WTC11 (cell line): ENCODE measurements at regions not wholly inside any gene's neighbourhood (a gene's known extent, or its start where the extent isn't known, plus 50 kb on each side); places are given as distances from the start of the nearest gene placed in this dataset.

Experiments
- ATAC-seq: fragments of 200-7000 bp; cut with Tn5 transposase; 2 replicates; pipeline ENCODE4 v1.10.0; 2021; ENCODE audit warnings: mild to moderate bottlenecking, moderate library complexity
- CTCF ChIA-PET: fragments of 300-600 bp; sonication (Branson Sonifier 250); formaldehyde crosslinking; loops from one replicate; lab custom pipeline; 2021; ENCODE audit warnings: antibody characterized with exemption; lab: Charles Lee
- POLR2A ChIA-PET: fragments of 350-600 bp; sonication (Branson Sonifier 250); formaldehyde crosslinking; loops from one replicate; lab custom pipeline; 2021; ENCODE audit warnings: antibody characterized with exemption; lab: Charles Lee
- DNase-seq: peaks from one replicate; pipeline ENCODE4 v3.0.0; 2021; ENCODE audit warnings: low spot score
- H3K27ac Mint-ChIP-seq: 2 replicates; pipeline ENCODE4 v1.8.0; 2021; ENCODE audit warnings: mixed read lengths
- H3K27me3 Mint-ChIP-seq: 2 replicates; pipeline ENCODE4 v1.8.0; 2021; ENCODE audit warnings: low read depth, mild to moderate bottlenecking, moderate library complexity, mixed read lengths
- H3K36me3 Mint-ChIP-seq: 2 replicates; pipeline ENCODE4 v1.8.0; 2021; ENCODE audit warnings: mixed read lengths
- H3K4me1 Mint-ChIP-seq: 2 replicates; pipeline ENCODE4 v1.8.0; 2022; ENCODE audit warnings: mixed read lengths
- H3K4me3 Mint-ChIP-seq: 2 replicates; pipeline ENCODE4 v1.8.0; 2021; ENCODE audit warnings: mild to moderate bottlenecking, moderate library complexity, mixed read lengths
- H3K9me3 Mint-ChIP-seq: 2 replicates; pipeline ENCODE4 v1.8.0; 2021; ENCODE audit warnings: mixed read lengths
- E2F5 ChIP-seq: sonication (generic); formaldehyde crosslinking; IDR thresholded peaks from 2 replicates; pipeline ENCODE4 v1.8.1; 2022; ENCODE audit warnings: mild to moderate bottlenecking, moderate library complexity, missing genetic modification reagents
- FOXP1 ChIP-seq: sonication (generic); formaldehyde crosslinking; IDR thresholded peaks from 2 replicates; pipeline ENCODE4 v1.8.0; 2022; ENCODE audit warnings: missing genetic modification reagents, mild to moderate bottlenecking, moderate library complexity, borderline replicate concordance
- IRF2 ChIP-seq: sonication (generic); formaldehyde crosslinking; IDR thresholded peaks from 2 replicates; pipeline ENCODE4 v1.8.0; 2022; ENCODE audit warnings: low read depth, missing genetic modification reagents, borderline replicate concordance
- KAT7 ChIP-seq: sonication (generic); formaldehyde crosslinking; IDR thresholded peaks from 2 replicates; pipeline ENCODE4 v1.8.1; 2023; ENCODE audit warnings: missing genetic modification reagents, mild to moderate bottlenecking, borderline replicate concordance
- NFYB ChIP-seq: sonication (generic); formaldehyde crosslinking; conservative IDR thresholded peaks from 2 replicates; pipeline ENCODE4 v1.8.0; 2022; ENCODE audit warnings: low read depth, missing genetic modification reagents
- NR1H2 ChIP-seq: sonication (generic); formaldehyde crosslinking; IDR thresholded peaks from 2 replicates; pipeline ENCODE4 v1.9.0; 2021; ENCODE audit warnings: mild to moderate bottlenecking, moderate library complexity, missing genetic modification reagents
- PRDM15 ChIP-seq: sonication (generic); formaldehyde crosslinking; IDR thresholded peaks from 2 replicates; pipeline ENCODE4 v1.8.0; 2022; ENCODE audit warnings: missing genetic modification reagents
- SMAD3 ChIP-seq: sonication (generic); formaldehyde crosslinking; IDR thresholded peaks from 2 replicates; pipeline ENCODE4 v1.8.0; 2022; ENCODE audit warnings: missing genetic modification reagents, mild to moderate bottlenecking, borderline replicate concordance
- SMAD4 ChIP-seq: sonication (generic); formaldehyde crosslinking; IDR thresholded peaks from 2 replicates; pipeline ENCODE4 v1.8.0; 2022; ENCODE audit warnings: mild to moderate bottlenecking, missing genetic modification reagents
- ZBTB21 ChIP-seq: sonication (generic); formaldehyde crosslinking; IDR thresholded peaks from 2 replicates; pipeline ENCODE4 v1.8.1; 2023; ENCODE audit warnings: mild to moderate bottlenecking, missing genetic modification reagents, borderline replicate concordance
- ZNF317 ChIP-seq: sonication (generic); formaldehyde crosslinking; IDR thresholded peaks from 2 replicates; pipeline ENCODE4 v1.8.1; 2023; ENCODE audit warnings: low read depth, mild to moderate bottlenecking, moderate library complexity, missing genetic modification reagents, borderline replicate concordance
- TF ChIP-seq, protein P1 (sequence below): sonication (generic); formaldehyde crosslinking; IDR thresholded peaks from 2 replicates; pipeline ENCODE4 v1.8.0; 2022; ENCODE audit warnings: mild to moderate bottlenecking, missing genetic modification reagents
- TF ChIP-seq, protein P2 (sequence below): sonication (generic); formaldehyde crosslinking; conservative IDR thresholded peaks from 2 replicates; pipeline ENCODE4 v1.8.1; 2023; ENCODE audit warnings: mild to moderate bottlenecking, low read depth, missing genetic modification reagents, moderate library complexity
- TF ChIP-seq, protein P3 (sequence below): sonication (generic); formaldehyde crosslinking; conservative IDR thresholded peaks from 2 replicates; pipeline ENCODE4 v1.8.1; 2022; ENCODE audit warnings: mild to moderate bottlenecking, missing genetic modification reagents
- TF ChIP-seq, protein P4 (sequence below): sonication (generic); formaldehyde crosslinking; IDR thresholded peaks from 2 replicates; pipeline ENCODE4 v1.8.1; 2023; ENCODE audit warnings: mild to moderate bottlenecking, missing genetic modification reagents, borderline replicate concordance
- TF ChIP-seq, protein P5 (sequence below): fragments of 250-450 bp; sonication (Bioruptor Pico); IDR thresholded peaks from 2 replicates; pipeline ENCODE4 v1.9.0; 2021; ENCODE audit warnings: mild to moderate bottlenecking, borderline replicate concordance

DNA sequence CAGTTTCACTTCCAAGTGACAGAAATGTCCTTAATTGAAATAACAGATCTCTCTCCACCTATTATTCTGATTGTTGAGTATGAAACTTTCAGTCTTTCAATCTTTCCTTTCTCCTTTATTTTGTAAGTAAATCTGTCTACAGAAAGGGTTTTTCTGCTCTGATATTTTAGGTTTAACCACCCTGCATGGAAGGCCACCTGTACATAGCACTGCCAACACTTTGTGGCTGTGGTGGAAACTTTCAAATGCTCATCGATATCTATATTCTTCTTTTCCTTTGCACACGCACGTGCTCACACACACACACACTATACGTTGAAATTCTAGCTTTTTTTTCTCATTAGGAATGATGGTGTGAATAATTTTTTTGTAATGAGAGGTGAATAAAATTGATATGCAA lies 1179.3 kb downstream of the KCNT2 start:
- ChIA-PET CTCF (no interaction called here), POLR2A (no interaction called here)
- TF ChIP-seq ZNF317 (no peak), PRDM15 (CRISPR knock-in tag) (no peak), IRF2 (CRISPR knock-in tag) (no peak), FOXP1 (CRISPR knock-in tag) (no peak), SMAD4 (no peak), ZBTB21 (CRISPR knock-in tag) (no peak), E2F5 (CRISPR knock-in tag) (no peak), KAT7 (CRISPR knock-in tag) (no peak), NR1H2 (CRISPR knock-in tag) (no peak), SMAD3 (no peak), NFYB (no peak)
- TF ChIP-seq, protein P1, sequence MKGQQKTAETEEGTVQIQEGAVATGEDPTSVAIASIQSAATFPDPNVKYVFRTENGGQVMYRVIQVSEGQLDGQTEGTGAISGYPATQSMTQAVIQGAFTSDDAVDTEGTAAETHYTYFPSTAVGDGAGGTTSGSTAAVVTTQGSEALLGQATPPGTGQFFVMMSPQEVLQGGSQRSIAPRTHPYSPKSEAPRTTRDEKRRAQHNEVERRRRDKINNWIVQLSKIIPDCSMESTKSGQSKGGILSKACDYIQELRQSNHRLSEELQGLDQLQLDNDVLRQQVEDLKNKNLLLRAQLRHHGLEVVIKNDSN (CRISPR knock-in tag), result no peak
- TF ChIP-seq, protein P2, sequence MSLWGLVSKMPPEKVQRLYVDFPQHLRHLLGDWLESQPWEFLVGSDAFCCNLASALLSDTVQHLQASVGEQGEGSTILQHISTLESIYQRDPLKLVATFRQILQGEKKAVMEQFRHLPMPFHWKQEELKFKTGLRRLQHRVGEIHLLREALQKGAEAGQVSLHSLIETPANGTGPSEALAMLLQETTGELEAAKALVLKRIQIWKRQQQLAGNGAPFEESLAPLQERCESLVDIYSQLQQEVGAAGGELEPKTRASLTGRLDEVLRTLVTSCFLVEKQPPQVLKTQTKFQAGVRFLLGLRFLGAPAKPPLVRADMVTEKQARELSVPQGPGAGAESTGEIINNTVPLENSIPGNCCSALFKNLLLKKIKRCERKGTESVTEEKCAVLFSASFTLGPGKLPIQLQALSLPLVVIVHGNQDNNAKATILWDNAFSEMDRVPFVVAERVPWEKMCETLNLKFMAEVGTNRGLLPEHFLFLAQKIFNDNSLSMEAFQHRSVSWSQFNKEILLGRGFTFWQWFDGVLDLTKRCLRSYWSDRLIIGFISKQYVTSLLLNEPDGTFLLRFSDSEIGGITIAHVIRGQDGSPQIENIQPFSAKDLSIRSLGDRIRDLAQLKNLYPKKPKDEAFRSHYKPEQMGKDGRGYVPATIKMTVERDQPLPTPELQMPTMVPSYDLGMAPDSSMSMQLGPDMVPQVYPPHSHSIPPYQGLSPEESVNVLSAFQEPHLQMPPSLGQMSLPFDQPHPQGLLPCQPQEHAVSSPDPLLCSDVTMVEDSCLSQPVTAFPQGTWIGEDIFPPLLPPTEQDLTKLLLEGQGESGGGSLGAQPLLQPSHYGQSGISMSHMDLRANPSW, result no peak
- TF ChIP-seq, protein P3, sequence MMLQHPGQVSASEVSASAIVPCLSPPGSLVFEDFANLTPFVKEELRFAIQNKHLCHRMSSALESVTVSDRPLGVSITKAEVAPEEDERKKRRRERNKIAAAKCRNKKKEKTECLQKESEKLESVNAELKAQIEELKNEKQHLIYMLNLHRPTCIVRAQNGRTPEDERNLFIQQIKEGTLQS (CRISPR knock-in tag), result no peak
- TF ChIP-seq, protein P4, sequence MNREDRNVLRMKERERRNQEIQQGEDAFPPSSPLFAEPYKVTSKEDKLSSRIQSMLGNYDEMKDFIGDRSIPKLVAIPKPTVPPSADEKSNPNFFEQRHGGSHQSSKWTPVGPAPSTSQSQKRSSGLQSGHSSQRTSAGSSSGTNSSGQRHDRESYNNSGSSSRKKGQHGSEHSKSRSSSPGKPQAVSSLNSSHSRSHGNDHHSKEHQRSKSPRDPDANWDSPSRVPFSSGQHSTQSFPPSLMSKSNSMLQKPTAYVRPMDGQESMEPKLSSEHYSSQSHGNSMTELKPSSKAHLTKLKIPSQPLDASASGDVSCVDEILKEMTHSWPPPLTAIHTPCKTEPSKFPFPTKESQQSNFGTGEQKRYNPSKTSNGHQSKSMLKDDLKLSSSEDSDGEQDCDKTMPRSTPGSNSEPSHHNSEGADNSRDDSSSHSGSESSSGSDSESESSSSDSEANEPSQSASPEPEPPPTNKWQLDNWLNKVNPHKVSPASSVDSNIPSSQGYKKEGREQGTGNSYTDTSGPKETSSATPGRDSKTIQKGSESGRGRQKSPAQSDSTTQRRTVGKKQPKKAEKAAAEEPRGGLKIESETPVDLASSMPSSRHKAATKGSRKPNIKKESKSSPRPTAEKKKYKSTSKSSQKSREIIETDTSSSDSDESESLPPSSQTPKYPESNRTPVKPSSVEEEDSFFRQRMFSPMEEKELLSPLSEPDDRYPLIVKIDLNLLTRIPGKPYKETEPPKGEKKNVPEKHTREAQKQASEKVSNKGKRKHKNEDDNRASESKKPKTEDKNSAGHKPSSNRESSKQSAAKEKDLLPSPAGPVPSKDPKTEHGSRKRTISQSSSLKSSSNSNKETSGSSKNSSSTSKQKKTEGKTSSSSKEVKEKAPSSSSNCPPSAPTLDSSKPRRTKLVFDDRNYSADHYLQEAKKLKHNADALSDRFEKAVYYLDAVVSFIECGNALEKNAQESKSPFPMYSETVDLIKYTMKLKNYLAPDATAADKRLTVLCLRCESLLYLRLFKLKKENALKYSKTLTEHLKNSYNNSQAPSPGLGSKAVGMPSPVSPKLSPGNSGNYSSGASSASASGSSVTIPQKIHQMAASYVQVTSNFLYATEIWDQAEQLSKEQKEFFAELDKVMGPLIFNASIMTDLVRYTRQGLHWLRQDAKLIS (CRISPR knock-in tag), result no peak
- TF ChIP-seq, protein P5, sequence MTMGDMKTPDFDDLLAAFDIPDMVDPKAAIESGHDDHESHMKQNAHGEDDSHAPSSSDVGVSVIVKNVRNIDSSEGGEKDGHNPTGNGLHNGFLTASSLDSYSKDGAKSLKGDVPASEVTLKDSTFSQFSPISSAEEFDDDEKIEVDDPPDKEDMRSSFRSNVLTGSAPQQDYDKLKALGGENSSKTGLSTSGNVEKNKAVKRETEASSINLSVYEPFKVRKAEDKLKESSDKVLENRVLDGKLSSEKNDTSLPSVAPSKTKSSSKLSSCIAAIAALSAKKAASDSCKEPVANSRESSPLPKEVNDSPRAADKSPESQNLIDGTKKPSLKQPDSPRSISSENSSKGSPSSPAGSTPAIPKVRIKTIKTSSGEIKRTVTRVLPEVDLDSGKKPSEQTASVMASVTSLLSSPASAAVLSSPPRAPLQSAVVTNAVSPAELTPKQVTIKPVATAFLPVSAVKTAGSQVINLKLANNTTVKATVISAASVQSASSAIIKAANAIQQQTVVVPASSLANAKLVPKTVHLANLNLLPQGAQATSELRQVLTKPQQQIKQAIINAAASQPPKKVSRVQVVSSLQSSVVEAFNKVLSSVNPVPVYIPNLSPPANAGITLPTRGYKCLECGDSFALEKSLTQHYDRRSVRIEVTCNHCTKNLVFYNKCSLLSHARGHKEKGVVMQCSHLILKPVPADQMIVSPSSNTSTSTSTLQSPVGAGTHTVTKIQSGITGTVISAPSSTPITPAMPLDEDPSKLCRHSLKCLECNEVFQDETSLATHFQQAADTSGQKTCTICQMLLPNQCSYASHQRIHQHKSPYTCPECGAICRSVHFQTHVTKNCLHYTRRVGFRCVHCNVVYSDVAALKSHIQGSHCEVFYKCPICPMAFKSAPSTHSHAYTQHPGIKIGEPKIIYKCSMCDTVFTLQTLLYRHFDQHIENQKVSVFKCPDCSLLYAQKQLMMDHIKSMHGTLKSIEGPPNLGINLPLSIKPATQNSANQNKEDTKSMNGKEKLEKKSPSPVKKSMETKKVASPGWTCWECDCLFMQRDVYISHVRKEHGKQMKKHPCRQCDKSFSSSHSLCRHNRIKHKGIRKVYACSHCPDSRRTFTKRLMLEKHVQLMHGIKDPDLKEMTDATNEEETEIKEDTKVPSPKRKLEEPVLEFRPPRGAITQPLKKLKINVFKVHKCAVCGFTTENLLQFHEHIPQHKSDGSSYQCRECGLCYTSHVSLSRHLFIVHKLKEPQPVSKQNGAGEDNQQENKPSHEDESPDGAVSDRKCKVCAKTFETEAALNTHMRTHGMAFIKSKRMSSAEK, result no peak
- H3K27ac Mint-ChIP-seq, result no peak overlapping the region
- H3K36me3 Mint-ChIP-seq, result no peaks in the 10 kb centered on the region
- no peaks in the 10 kb centered on the region for H3K4me1 Mint-ChIP-seq
- DNase-seq (no peak), ATAC-seq (no peak)
- no peaks in the 10 kb centered on the region for H3K9me3 Mint-ChIP-seq
- no peak overlapping the region for H3K4me3 Mint-ChIP-seq
- H3K27me3 Mint-ChIP-seq, result no peaks in the 10 kb centered on the region
